ENCODE measurements at regions not wholly inside any gene's neighbourhood (a gene's known extent, or its start where the extent isn't known, plus 50 kb on each side); places are given as distances from the start of the nearest gene placed in this dataset.
"Not testable (repeated sequence)": the region's sequence is repeated elsewhere in the genome, so short reads cannot be mapped to it uniquely, and the experiment has no call there.

DNA sequence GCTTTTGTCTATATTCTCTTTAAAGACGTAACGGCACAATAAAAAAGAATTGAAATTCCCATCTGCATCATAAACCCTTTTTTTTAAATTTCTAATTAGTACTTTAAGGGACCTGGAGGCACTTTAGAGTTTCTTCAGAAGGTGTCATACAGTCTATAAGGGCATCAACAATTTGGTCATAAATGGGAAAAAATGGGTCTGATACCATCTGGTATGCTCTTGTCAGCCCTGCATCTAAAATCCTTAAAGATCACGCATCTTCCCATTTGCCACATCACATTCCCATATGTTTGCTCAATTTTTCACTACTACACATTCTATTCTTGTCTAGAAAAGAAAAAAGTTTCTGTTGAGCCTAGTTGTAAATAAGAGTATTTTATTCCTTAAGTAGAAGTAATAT, 53.8 kb downstream of the COX7C start:
- no peak for DNase-seq (ENCODE audit: low read depth)

DNA sequence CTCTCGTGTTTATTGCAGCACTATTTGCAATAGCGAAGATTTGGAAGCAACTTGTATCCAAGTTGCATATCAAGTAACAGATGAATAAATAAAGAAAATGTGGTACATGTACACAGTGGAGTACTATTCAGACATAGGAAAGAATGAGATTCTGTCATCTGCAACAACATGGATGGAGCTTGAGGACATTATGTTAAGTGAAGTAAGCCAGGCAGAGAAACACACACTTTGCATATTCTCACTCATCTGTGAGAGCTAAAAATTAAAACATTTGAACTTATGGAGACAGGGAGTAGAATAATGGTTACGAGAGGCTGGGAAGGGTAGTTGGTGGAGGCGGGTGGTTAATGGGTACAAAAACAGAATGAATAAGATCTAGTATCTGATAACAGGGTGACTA, 56.3 kb downstream of the COX7C start:
- DNase-seq (ENCODE audit: low read depth) = no peak

DNA sequence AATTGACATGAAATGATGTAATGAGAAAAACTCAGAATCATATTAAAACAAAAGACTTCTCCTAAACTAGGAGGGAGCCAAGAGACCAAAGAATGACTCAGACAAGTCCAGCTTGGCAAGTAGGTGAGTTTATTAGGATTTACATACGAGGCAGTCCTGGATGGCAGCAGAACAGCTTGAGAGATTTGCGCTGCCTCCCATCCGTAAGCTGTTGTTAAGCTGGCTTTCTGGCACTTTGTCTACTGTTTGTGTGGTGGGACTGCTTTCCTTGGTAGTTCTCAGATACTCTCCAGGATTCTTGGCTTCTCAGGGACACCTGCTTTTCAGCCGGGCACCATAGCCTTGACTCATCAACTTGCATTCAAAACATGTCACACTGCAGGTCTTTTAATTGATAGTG, 57.6 kb downstream of the COX7C start:
- DNase-seq (ENCODE audit: low read depth) = no peak

DNA sequence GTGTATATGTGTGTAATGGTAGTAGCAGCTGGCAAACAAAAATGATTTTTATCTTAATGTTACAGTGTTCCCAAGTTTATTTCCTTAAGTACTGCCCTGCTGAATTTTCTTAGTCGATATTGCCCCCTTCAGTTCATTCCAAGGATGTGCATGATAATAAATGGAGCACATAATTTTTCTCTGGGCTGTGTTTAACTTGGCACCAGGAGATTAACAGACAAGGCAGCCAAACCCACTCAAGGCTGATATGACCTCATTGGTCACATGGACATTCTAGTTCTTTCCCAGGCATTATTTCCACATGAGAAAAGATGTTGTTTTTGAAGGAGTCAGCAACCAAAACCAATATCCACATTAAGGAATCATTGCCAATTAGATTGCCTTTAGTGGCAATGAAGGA, 61.8 kb downstream of the COX7C start:
- DNase-seq (ENCODE audit: low read depth) = no peak

DNA sequence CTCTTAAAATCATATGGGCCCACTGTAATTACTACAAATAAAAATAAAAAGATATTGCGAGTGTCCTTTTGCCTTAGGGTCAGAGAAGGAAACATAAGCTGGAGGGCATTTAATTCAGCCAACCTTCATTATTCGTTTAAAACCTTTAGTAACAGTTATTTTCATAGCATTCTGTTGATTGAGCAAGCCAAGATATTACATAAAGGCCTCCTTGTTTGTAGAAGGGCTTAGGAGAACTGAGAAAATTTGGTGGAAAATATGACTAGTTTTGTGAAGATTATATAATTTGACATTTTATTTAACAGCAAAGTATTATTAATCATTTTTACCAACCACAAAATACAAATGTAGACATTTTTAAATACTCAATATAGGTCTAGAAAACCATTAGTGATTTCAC, 62.2 kb downstream of the COX7C start:
- DNase-seq (ENCODE audit: low read depth) = no peak

DNA sequence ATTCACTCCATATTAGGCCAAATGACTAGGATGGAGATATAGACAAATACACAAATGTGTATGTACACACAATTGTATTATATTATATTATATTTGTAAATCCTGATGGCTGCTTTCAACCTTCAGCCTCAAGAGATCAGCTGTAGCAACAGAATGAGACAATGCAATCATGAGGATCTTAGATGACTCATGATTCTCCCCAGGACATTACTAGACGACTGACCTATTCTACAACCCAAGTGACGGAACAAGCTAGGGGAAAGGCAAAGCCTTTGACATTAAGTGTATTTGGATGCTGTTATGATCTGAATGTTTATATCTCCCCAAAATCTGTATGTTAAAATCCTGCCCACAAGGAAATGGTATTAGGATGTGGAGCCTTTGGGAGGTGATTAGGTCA, 66.5 kb downstream of the COX7C start:
- no peak for DNase-seq (ENCODE audit: low read depth)

DNA sequence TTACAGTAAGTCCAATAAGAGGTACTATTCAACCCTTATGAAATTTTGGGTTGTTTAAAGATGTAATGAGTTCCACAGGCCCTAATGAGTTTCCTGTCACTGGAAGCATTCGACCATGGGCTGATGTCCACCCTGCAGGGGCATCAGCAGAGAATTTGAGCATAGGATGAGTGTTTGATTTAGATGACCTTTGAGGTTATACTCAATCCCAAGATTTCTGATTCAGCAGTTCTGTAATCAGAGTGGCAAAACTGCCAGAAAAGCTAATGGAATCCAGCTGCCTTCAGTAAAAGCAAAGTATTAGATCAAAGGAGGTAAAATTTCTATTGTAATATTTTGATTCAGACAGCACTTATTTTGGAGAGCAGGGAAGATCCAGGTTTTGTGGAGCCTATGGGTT, 68.3 kb downstream of the COX7C start:
- DNase-seq (ENCODE audit: low read depth) = no peak

DNA sequence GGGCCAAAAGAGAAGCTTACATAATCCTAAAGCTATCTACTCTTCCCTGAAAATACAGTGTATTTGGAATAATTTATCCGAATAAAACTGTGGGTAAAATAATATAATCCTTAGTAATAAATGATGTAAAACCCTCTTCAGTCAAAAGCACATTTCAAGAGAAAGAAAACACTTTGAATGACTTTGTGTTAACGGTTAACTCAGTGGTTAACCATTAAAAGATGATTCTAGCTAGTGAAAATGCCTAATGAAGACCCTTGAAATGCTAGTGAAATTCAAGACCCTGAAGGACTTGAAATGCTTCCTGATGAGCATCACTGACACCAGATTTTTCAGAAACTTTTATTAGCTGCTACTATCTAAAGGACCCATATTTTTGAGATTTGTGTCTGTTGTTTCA, 70.7 kb downstream of the COX7C start:
- DNase-seq (ENCODE audit: low read depth) = no peak

DNA sequence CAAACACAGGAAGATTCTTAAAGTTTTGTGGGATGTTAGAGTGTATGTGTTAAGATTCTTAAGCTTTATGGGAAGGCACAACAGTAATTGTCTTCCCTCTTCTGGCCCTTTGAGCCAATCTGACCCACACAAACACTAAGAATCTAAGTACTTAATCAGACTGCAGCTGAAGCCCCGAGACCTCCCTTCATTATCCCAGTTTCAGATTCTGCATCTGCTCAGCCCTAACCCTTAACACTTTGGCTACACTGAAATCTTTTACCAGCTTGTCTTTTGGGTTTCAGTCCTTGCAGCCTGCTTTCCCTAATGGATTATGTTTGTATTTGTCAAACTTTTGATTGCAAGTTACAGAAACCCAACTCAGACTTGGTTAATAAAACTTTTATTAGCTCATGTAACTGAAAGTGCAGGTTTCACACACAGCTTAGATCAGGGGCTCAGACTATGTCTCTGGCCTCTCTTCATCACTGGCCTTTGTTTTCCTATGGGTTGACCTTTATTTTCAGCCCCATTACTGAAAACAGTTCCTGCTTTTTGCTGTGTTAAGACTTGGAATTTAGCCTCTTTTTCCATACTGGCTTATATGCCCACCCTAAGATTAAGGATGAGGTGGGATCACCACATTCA, 71.5 kb downstream of the COX7C start:
- no peak for DNase-seq (ENCODE audit: low read depth)

DNA sequence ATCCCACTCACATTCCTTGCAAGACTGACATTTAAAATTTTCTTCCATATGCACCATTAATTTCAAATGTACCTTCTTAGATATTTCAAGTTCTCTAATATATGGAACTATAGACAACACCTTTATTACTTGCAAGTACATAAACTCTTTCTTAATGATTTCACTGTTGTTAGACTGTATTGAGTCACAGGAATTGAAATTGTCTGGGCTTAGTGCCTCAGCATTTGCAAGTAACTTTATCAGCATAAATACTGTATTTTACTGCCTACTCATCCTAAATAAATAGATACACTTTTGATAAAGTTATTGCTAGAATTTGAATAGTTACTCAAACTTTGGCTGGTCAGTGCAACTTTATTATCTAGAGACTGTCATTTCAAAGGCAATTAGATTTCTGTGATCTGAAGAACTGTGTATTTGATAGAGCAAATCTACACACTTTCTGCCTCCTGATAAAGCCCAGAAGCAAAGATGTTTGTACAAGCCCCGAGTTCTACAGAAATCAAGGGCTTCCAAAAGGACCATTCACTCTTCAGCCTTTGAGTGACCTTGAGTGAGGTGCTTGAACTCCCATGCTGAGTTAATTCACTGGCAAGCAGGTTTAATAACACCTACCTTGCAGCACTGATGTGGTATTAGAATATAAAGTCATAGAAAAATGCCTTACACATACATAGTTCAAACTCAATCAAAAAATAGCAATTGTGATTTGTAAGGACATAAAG, 91.6 kb downstream of the COX7C start:
- DNase-seq (ENCODE audit: low read depth) = no peak

DNA sequence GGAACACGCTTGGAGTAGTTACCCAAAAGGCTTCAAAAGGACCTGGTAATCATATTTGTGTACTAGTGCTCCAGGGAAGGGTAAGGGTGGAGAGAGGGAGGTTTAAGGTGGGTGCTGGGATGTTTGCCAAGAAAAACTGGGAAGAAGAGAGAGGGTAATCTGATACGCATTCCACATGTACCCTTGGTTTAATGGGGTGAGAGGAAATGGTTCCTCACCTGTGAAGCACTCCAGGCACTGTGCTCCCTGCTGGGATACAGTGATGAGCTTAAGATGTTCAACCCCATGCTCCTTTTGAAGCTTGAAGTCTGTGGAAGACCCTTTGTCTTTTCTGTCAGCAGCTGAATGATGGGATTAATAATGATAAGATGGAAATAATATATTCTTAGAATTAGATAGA, 98.4 kb downstream of the COX7C start:
- no peak for DNase-seq (ENCODE audit: low read depth)

DNA sequence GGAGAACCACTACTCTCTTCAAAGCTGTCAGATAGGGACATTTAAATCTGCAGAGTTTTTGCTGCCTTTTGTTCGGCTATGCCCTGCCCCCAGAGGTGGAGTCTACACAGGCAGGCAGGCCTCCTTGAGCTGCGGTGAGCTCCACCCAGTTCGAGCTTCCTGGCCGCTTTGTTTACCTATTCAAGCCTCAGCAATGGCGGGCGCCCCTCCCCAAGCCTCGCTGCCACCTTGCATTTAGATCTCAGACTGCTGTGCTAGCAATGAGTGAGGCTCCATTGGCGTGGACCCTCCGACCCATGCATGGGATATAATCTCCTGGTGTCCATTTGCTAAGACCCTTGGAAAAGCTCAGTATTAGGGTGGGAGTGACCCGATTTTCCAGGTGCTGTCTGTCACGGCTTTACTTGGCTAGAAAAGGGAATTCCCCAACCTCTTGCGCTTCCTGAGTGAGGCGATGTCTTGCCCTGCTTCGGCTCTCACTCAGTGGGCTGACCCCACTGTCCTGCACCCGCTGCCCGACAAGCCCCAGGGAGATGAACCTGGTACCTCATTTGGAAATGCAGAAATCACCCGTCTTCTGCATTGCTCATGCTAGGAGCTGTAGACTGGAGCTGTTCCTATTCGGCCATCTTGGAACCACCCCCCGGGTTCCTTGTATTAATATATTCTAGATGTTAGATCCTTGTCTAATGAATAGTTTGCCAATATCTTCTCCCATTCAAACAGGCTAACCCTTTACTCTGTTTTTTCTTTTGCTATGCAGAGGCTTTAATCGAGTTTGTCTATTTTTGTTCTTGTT, 113.8 kb downstream of the COX7C start:
- DNase-seq (ENCODE audit: low read depth) = not testable (repeated sequence)

DNA sequence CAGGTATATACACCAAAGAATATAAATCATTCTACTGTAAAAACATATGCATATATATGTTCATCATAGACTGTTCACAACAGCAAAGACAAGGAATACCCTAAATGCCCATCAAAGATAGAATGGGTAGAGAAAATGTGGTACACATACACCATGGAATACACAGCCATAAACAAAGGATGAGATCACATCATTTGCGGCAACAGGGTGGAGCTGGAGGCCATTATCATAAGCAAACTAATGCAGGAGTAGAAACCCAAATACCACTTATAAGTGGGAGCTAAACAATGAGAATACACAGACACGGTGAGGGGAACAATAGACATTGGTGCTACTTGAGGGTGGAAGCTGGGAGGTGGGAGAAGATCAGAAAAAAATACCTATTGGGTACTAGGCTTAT, 117.6 kb downstream of the COX7C start:
- DNase-seq (ENCODE audit: low read depth) = no peak

DNA sequence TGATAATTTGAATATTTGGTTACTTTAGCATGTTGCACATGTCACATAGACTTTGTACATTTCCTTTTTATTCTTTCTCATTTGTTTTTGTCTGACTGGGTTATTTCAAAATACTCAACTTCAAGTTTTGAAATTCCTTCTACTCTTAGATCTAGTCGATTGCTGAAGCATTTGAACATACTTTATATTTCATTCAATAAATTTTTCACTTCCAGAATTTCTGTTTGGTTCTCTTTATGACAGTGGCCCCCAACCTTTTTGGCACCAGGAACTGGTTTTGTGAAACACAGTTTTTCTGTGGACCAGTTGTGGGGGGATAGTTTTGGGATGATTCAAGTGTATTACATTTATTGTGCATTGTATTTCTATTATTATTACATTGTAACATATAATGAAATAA, 119.8 kb downstream of the COX7C start:
- no peak for DNase-seq (ENCODE audit: low read depth)

DNA sequence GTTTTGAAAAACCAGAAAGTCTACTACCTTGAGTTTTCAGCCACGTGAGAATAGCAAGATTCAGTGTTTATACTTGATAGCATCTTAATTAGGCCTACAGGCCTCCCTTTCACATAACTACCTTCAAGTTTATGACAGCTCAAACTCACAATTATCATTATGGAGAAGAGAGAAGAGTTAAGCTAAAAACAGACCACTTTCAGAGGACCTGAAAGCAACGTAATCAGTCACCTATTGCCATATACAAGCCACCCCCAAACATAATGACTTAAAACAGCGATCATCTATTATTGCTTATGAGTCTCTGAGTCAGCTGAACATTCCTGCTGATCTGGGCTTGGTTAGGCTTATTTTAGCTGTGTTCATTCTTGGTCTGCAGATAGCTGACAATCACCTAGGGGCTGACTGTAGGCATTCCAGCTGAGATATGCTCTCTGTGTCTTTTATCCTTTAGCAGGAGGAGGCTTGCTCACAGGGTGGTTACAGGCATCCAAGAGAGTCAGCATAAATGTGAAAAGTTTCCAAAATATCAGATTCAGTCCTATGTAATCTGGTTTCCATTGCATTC, 130.9 kb downstream of the COX7C start:
- no peak for DNase-seq (ENCODE audit: low read depth)

DNA sequence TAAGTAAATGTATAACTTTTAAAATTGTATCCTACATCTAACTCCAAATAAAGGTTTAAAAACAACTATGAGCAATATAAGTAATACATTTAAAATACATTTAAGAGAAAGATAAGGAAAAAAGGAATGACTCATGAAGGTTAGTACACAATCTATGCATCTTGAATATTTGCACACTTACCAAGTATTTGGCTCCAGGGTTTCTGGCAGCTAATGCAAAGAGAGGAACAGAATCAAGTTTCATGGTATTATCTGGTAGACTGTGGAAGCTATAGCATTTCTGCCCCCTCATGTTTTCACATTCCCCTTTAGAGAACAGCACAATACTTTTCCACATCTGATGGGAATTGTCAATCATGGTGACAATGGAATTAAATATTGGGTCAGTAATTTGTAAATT, 132.1 kb downstream of the COX7C start:
- no peak for DNase-seq (ENCODE audit: low read depth)

DNA sequence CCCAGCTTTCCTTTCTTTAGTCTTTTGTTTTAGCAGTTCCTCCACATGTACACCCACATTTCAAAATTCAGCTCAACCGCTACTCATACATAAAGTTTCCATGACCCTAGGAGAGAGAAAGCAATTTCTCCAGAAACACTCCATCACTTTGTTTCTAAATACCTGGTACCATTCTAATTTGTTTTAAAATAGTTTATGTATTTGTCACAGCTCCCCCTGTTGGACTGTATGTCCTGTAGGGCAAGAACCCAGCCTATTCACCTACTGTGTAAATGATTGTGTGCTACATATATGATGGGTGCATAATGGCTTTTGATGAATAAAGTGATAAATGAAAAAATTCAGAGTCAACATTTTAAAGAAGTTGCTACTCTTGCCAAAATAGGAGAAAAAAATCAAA, 139.1 kb downstream of the COX7C start:
- DNase-seq (ENCODE audit: low read depth) = no peak

DNA sequence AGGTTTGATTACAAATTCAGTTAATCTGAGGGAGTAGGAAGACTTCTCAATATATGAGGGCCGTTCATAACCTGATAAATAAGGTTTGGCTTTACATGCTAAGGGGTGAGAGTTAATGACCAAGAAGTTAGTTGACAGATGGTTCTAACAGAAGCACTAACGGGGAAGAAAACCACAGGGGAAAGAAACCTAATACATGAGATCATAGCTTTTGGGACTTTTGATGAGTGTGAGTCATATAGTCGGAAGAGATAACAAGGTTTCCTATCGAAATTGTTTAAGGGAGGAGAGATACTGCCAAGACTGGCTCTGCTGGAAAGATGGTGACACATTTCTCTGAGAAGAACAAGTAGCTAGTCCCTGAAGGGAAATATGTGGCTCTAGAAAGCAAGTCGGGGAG, 140.1 kb downstream of the COX7C start:
- no peak for DNase-seq (ENCODE audit: low read depth)

DNA sequence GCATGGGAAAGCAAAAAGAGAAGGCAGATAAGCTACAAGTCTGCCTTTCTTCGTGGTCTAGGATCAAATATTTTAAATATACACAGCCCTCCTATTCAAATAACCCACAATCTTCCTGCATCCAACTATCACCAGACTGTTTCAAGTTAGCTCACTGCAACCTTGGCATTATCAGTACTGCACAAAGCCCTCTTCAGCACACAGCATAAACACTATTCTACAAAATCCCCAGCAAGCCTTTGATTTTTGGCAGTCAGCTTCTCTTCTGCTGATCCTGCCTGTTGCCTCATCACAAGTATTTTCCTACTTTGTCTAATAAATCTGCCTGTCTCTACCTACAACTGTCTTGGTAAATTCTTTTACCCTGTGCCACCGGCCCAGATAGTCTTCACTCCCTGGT, 142.9 kb downstream of the COX7C start:
- no peak for DNase-seq (ENCODE audit: low read depth)

DNA sequence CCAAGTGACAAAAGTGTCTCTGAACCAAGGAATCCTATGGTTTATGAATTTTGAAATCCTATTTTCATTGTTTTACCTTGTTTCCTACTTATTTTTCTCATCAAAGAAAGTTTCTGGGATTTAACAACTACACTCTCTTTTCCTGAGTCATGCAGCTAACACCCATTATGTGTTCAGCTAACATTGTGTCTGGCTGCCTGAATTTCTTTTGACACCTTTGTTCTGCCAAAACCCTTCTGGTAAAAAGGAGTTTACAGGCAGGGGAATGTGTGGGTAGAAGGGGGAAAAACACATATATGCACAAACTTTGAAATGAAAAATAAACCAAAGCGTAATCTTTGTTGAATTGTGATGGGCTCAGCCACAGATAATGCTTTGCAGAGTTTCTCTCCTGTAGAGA, 146.2 kb downstream of the COX7C start:
- no peak for DNase-seq (ENCODE audit: low read depth)

DNA sequence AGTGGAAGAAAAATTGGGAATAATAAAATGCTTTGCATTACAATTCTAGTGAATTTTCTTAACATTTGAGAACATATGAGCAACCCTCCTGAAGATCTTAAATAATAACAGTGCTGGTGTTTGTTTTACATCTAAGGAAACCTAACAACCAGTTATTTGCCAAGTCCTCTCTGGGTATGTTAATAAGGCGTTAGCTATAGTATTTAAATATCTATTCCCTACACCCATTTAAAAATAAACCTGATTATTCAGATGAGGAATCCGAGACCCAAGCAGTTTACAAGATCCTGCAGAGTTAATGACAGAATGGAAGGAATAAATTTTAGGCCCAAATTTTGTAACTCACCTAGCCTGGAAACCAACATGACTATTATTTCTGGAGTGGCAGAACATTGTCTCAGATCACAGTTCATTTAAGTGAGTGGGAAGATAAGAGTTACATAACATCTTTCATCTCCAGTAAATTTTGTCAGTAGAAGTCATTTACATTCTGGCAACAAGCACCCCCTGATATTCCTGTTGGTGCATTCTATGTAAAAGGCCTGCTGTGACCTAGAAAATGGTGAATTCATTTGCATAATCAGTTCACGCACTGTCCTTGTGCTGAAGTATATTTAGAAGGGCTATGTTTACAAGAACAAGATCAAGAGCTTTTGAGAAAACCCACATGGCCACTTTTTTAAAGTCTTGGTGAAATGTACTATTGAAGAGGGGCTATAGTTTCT, 148.2 kb downstream of the COX7C start:
- no peak for DNase-seq (ENCODE audit: low read depth)

DNA sequence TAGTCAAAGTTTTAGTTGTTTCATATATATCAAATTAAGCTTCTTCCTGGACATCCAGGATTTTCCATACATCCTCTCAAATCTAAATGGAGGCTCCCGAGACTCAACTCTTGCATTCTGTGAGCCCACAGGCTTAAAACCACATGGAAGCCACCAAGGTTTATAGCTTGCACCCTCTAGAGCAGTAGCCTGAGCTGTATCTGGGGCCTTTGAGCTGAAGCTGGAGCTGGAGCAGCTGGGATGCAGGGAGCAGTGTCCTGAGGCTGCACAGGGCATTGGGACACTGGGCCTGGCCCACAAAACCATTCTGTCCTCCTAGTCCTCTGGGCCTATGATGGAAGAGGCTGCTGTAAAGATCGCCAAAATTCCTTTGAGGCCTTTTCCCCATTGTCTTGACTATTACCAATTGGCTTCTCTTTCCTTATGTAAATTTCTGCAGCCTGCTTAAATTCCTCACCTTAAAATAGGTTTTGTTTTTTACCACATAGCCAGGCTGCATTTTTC, 151.0 kb downstream of the COX7C start:
- no peak for DNase-seq (ENCODE audit: low read depth)
